ENCODE measurements at regions not wholly inside any gene's neighbourhood (a gene's known extent, or its start where the extent isn't known, plus 50 kb on each side); places are given as distances from the start of the nearest gene placed in this dataset.

GRCh38 chr5:135234242-135234641 is 164.8 kb downstream of the MACROH2A1 start:
- CTCF ChIA-PET = interaction anchor here (0.8 to 2.1 kb wide), 2 partner anchors 10 to 14 kb away, joined by 3 to 8 read pairs; no protein-coding TSS in a partner anchor
- POLR2A ChIA-PET = no interaction called here
- DNase-seq (ENCODE audit: low read depth in 1 of 2, low spot score in 1 of 2) (no peak), ATAC-seq (no peak), FAIRE-seq (no peak)
- 89% methylated on average over 12 of the region's 12 CpGs for WGBS (ENCODE audit: missing lambda C conversion rate)
- Histone ChIP-seq H3K4me3 (no peak overlapping the region), H3K4me2 (no peak overlapping the region), H3K4me1 (peaks cover 21% of the 10 kb centered on the region), H3K9me3 (no peaks in the 10 kb centered on the region), H3K27ac (no peak overlapping the region)
- TF ChIP-seq BCL3 (IDR thresholded peaks at IDR 0.05) (no peak), EP300 (IDR thresholded peaks at IDR 0.05) (no peak), SMC3 (IDR thresholded peaks at IDR 0.05) (no peak), TFCP2L1 (CRISPR knock-in tag; IDR thresholded peaks at IDR 0.05) (no peak), USF2 (IDR thresholded peaks at IDR 0.05) (no peak), HDAC2 (IDR thresholded peaks at IDR 0.05) (no peak), EHMT2 (IDR thresholded peaks at IDR 0.05; ENCODE audit: low read depth) (no peak), CBX2 (IDR thresholded peaks at IDR 0.05; ENCODE audit: borderline replicate concordance, low read depth) (no peak), ZNF302 (CRISPR knock-in tag; IDR thresholded peaks at IDR 0.05) (no peak), HMGXB4 (CRISPR knock-in tag; IDR thresholded peaks at IDR 0.05; ENCODE audit: borderline replicate concordance) (no peak), CHD2 (IDR thresholded peaks at IDR 0.05; ENCODE audit: low read length, partially characterized antibody) (no peak), BHLHE40 (IDR thresholded peaks at IDR 0.05; ENCODE audit: low read depth, low read length) (no peak), EHF (CRISPR knock-in tag; IDR thresholded peaks at IDR 0.05) (no peak), CTCF (IDR thresholded peaks at IDR 0.05) (no peak)

GRCh38 chr5:135233477-135233876 is 165.6 kb downstream of the MACROH2A1 start:
- H3K27ac ChIP-seq = peak overlapping the region in 1 of 2 experiments; percentile 34; a peak in 3 of 6 replicates
- FAIRE-seq = no peak
- ChIA-PET POLR2A (no interaction called here), CTCF (interaction anchor here (0.7 to 2.1 kb wide), 2 partner anchors 13 to 221 kb away, joined by 3 to 8 read pairs; no protein-coding TSS in a partner anchor)
- DNase-seq (ENCODE audit: low read depth in 1 of 2, low spot score in 1 of 2) = no peak
- H3K4me2 ChIP-seq = no peak overlapping the region
- no peak for TF ChIP-seq RFX5 (IDR thresholded peaks at IDR 0.05)
- TF ChIP-seq RARB (CRISPR knock-in tag; IDR thresholded peaks at IDR 0.05) = no peak
- TF ChIP-seq ZC3H11A (IDR thresholded peaks at IDR 0.05) = no peak
- no peak for TF ChIP-seq HEYL (CRISPR knock-in tag; IDR thresholded peaks at IDR 0.05)
- no peak for TF ChIP-seq MAX (IDR thresholded peaks at IDR 0.05)
- TF ChIP-seq BHLHE40 (IDR thresholded peaks at IDR 0.05; ENCODE audit: low read depth, low read length) = no peak
- no peak for TF ChIP-seq CEBPB (IDR thresholded peaks at IDR 0.05)
- TF ChIP-seq NR3C1 (IDR thresholded peaks at IDR 0.05) = no peak
- no peak for TF ChIP-seq JUN (IDR thresholded peaks at IDR 0.05)
- no peak for TF ChIP-seq CHD2 (IDR thresholded peaks at IDR 0.05; ENCODE audit: low read length, partially characterized antibody)
- TF ChIP-seq ZNF302 (CRISPR knock-in tag; IDR thresholded peaks at IDR 0.05) = no peak
- TF ChIP-seq PHF8 (IDR thresholded peaks at IDR 0.05; ENCODE audit: borderline replicate concordance, low read depth) = no peak
- TF ChIP-seq BCL3 (IDR thresholded peaks at IDR 0.05) = no peak
- TF ChIP-seq ELK1 (IDR thresholded peaks at IDR 0.05; ENCODE audit: low read depth, low read length) = no peak
- TF ChIP-seq HOXA7 (CRISPR knock-in tag; IDR thresholded peaks at IDR 0.05) = no peak
- TF ChIP-seq TP53 (CRISPR knock-in tag; IDR thresholded peaks at IDR 0.05) = no peak
- TF ChIP-seq PBX3 (IDR thresholded peaks at IDR 0.05) = no peak
- no peak for TF ChIP-seq ZFP36 (IDR thresholded peaks at IDR 0.05; ENCODE audit: borderline replicate concordance, partially characterized antibody)
- WGBS (ENCODE audit: missing lambda C conversion rate) = 91% methylated on average over 5 of the region's 6 CpGs
- no peaks in the 10 kb centered on the region for H3K9me3 ChIP-seq
- H3K4me3 ChIP-seq = no peak overlapping the region
- ATAC-seq = no peak
- H3K4me1 ChIP-seq = peaks cover 21% of the 10 kb centered on the region

Data from A549 (cell line).